Neural progenitor cell (in vitro differentiated cells): ENCODE measurements at regions not wholly inside any gene's neighbourhood (a gene's known extent, or its start where the extent isn't known, plus 50 kb on each side); places are given as distances from the start of the nearest gene placed in this dataset.

Experiments
- EZH2phosphoT487 ChIP-seq: fragments of 200-600 bp; sonication (generic); IDR thresholded peaks from 2 replicates; pipeline ENCODE4 v1.6.1; 2017; ENCODE audit warnings: antibody characterized with exemption
- TF ChIP-seq, protein P1 (sequence below): fragments of 200-600 bp; sonication (generic); IDR thresholded peaks from 2 replicates; pipeline ENCODE4 v1.5.1; 2017; ENCODE audit warnings: antibody characterized with exemption, mild to moderate bottlenecking

DNA sequence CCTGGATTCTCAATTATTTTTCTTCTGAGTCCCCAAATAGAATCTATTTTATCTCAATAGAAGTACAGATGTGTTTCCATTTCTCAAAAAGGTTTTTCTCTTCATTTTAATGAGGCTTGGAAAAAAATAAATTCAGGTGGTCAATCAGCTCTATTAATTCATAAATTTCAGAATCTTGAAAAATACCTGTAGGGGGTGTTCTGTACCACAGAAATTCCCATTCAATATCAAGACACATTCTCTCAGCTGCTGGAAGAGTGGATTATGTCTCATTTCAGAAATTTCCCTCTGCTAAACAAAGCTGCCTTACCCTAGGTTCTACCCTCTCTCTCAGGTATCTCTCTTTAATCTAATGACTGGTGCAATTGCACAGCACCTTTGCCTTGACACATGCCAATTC, 1121.2 kb downstream of the SI start:
- TF ChIP-seq, protein P1, sequence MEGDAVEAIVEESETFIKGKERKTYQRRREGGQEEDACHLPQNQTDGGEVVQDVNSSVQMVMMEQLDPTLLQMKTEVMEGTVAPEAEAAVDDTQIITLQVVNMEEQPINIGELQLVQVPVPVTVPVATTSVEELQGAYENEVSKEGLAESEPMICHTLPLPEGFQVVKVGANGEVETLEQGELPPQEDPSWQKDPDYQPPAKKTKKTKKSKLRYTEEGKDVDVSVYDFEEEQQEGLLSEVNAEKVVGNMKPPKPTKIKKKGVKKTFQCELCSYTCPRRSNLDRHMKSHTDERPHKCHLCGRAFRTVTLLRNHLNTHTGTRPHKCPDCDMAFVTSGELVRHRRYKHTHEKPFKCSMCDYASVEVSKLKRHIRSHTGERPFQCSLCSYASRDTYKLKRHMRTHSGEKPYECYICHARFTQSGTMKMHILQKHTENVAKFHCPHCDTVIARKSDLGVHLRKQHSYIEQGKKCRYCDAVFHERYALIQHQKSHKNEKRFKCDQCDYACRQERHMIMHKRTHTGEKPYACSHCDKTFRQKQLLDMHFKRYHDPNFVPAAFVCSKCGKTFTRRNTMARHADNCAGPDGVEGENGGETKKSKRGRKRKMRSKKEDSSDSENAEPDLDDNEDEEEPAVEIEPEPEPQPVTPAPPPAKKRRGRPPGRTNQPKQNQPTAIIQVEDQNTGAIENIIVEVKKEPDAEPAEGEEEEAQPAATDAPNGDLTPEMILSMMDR, result no peak
- TF ChIP-seq EZH2phosphoT487, result no peak
